GM21528 (cell line): ENCODE measurements at regions not wholly inside any gene's neighbourhood (a gene's known extent, or its start where the extent isn't known, plus 50 kb on each side); places are given as distances from the start of the nearest gene placed in this dataset.

Source experiments
- ATAC-seq: cut with Tn5 transposase; IDR thresholded peaks from one replicate; pipeline ENCODE4 v1.9.1; 2021; ENCODE audit warnings: mild to moderate bottlenecking, moderate library complexity; ENCODE audit not compliant: unreplicated experiment, low FRiP score

- ATAC-seq = no peak
These were observed 146.5 kb downstream of the RAB11FIP2 start for GRCh38 chr10:117900280-117900679.

- ATAC-seq = no peak
These were observed 142.9 kb downstream of the RAB11FIP2 start for GRCh38 chr10:117903854-117904253.

- ATAC-seq = no peak
These were observed 141.3 kb downstream of the RAB11FIP2 start for GRCh38 chr10:117905404-117905803.

GRCh38 chr10:117911684-117912083, 135.1 kb downstream of the RAB11FIP2 start:
- no peak for ATAC-seq

- no peak for ATAC-seq
These were observed 132.4 kb downstream of the RAB11FIP2 start for GRCh38 chr10:117914334-117914733.

- ATAC-seq = no peak
These were observed 125.8 kb downstream of the RAB11FIP2 start for GRCh38 chr10:117920956-117921355.

- ATAC-seq = no peak
These were observed 125.3 kb downstream of the RAB11FIP2 start for GRCh38 chr10:117921421-117921820.

DNA sequence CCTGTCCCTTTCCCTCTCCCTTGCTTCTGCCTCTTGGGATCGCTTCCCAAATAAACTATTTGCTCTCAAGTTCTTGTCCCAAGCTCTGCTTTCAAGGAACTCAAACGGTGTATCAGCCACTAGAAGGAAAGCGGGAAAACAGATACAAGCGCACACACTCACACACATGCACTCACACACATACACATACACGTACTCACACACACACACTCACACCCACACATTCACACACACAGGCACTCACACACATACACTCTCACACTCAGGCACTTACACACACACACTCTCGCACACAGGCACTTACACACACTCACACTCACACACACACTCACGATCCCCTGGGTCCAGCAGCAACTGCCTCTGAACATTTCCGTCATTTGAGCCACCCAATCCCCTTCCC, 121.9 kb downstream of the RAB11FIP2 start:
- ATAC-seq = no peak

DNA sequence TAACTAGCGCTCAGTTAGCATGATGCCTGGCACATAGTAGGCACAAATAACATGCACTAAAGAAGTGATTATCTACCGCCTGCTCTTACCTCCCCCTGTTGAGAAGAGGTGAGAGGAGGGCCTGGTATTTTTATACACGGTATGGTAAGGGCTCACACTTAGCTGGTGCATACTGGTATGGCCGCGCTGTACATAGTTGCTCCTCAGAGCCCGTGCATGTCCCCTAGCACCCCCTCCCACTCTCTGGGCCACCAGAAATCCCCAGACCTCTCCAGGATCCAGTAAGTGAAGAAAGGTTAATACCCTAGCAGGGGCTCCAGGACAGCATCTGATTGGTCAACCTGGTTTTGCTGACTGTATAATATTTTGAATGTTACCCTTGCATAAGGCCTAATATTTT, 121.4 kb downstream of the RAB11FIP2 start:
- ATAC-seq = no peak

GRCh38 chr10:117926491-117926890, 120.2 kb downstream of the RAB11FIP2 start:
- ATAC-seq = no peak

GRCh38 chr10:117927332-117927731, 119.4 kb downstream of the RAB11FIP2 start:
- ATAC-seq = no peak

DNA sequence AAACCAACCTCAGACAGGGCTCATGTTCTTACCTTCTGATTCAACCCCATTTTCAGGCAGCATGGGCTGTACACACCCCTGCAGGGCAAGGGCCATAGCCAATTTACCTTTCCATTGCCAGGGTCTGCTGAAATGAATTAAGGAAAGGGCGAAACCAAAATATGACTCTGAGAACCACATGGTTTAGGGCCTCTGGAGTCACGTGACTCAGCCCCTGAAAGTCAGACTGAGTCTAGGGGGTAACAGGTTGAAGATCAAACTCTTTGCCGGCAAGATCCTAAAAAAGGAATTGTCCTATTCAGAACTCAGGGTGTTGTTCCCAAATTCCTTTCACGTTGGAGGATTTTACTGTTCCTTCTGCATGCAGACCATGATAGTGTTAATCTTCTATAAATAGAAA, 118.9 kb downstream of the RAB11FIP2 start:
- ATAC-seq = no peak

DNA sequence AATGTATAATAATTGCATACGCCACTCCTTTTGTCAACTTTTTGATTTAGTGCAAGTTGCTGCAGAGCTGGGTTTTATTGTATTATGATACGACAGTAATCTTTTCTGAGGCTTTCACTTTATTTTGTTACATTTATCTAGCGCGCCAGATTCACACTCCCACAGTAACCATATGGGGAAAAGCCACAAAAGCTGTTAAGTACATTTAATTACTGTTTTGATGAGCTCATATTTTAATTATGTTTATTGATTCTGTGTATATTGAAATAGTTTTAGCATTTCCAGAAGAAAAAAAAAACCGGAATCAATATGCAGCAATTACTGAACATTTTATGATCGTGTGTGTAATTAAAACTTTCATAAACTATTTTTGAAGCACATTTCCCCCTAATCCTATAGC, 118.5 kb downstream of the RAB11FIP2 start:
- ATAC-seq = no peak

- ATAC-seq = no peak
These were observed 118.0 kb downstream of the RAB11FIP2 start for GRCh38 chr10:117928741-117929140.

- ATAC-seq = no peak
These were observed 117.2 kb downstream of the RAB11FIP2 start for GRCh38 chr10:117929327-117930067.

DNA sequence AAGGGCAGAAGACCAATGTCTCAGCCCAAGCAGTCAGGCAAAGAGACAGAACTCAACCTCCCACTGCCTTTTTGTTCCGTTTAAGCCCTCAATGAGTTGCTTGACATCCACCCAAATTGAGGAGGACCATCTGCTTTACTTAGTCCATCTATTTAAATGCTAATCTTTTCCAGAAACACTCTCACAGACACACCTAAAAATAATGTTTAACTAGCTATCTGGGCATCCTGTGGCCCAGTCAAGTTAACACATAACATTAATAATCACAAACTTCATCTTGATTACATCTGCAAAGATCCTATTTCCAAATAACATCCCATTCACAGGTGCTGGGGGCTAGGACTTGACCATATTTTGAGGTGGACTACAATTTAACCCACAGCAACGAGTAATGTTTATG, 115.7 kb downstream of the RAB11FIP2 start:
- ATAC-seq = no peak

DNA sequence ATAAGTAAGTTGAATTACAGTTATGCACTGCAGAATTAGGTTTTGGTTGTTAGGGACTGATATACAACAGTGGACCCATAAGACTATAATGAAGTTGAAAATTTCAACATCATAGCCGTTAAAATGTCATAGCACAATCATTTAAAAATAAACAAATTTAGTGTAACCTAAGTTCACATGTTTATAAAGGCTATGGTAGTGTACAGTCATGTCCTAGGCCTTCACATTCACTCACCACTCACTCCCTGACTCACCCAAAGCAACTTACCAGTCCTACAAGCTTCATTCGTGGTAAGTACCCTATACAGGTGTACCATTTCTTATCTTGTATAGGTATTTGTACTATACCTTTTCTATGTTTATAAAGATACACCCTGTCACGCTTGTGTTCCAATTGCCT, 113.7 kb downstream of the RAB11FIP2 start:
- ATAC-seq = no peak

- ATAC-seq = no peak
These were observed 112.3 kb downstream of the RAB11FIP2 start for GRCh38 chr10:117934477-117934876.

DNA sequence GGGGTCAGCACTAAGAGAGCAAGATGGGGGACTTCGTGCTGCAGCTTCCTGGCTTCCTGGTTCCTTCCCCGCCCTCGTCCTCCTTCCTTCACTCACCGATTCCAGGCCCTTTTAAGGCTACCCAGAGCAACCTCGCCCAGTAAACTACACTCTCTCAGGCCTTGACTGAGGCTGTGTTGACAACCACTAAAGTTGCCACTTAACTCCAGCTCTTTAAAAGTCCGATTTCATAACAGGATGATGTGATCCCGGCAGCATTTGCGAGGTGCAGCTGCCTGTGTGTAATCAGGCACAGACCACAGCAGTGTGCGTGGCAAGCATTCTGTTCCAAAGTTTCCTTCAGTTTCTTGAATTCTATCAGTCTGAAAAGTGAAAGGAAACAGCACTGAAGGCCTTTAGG, 110.6 kb downstream of the RAB11FIP2 start:
- ATAC-seq = no peak

DNA sequence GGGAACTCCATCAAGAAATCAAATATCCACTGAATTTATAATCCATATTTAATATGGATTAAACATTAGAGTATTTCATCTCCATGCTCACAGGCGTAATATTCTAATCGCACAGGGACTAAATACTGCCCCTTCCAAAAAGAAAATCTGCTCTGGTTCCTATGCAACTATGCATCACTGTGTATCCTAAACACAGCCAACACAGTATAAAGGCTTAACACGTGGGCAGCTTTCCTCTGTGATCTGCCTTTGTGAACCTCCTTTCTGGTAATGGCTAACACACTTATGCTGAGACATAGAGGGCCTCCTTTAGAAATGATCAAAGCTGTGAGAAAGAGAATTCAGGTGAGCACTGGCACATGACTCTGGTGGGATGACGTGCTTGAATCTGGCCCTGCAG, 110.2 kb downstream of the RAB11FIP2 start:
- ATAC-seq = no peak

GRCh38 chr10:117936976-117937375, 109.8 kb downstream of the RAB11FIP2 start:
- no peak for ATAC-seq

- ATAC-seq = no peak
These were observed 108.6 kb downstream of the RAB11FIP2 start for GRCh38 chr10:117938104-117938503.

GRCh38 chr10:117942226-117942625, 104.5 kb downstream of the RAB11FIP2 start:
- ATAC-seq = no peak
